HL-60 (cell line): ENCODE measurements at regions not wholly inside any gene's neighbourhood (a gene's known extent, or its start where the extent isn't known, plus 50 kb on each side); places are given as distances from the start of the nearest gene placed in this dataset.

Experiments
- DNase-seq, 2 experiments: peaks; one replicate each; pipeline ENCODE4 v3.0.0-alpha.2; 2010 to 2020; ENCODE audit warnings: low read depth in 1 of 2, low spot score in 1 of 2
- H3K27ac ChIP-seq: fragments of 250-450 bp; sonication (Bioruptor Pico); replicated peaks from 2 replicates; pipeline ENCODE4 v1.5.1; 2020; ENCODE audit warnings: mild to moderate bottlenecking, moderate library complexity
- H3K27me3 ChIP-seq: fragments of 250-450 bp; sonication (Bioruptor Pico); 2 replicates; pipeline ENCODE4 v1.5.1; 2021; ENCODE audit warnings: mild to moderate bottlenecking, moderate library complexity; ENCODE audit not compliant: insufficient read depth, poor library complexity, severe bottlenecking
- H3K4me3 ChIP-seq: replicated peaks from 2 replicates; pipeline ENCODE4 v1.5.1; 2011; ENCODE audit warnings: mild to moderate bottlenecking, control low read depth, low read length; ENCODE audit not compliant: insufficient read depth
- GABPA ChIP-seq: IDR thresholded peaks from 2 replicates; pipeline ENCODE4 v1.6.1; 2012; ENCODE audit warnings: low read depth
- POLR2AphosphoS5 ChIP-seq: IDR thresholded peaks from 2 replicates; pipeline ENCODE4 v1.6.1; 2012; ENCODE audit warnings: low read depth
- SPI1 ChIP-seq: IDR thresholded peaks from 2 replicates; pipeline ENCODE4 v1.6.1; 2012; ENCODE audit warnings: low read depth, mild to moderate bottlenecking, borderline replicate concordance
- TF ChIP-seq, protein P1 (sequence below): IDR thresholded peaks from one replicate; pipeline ENCODE4 v1.5.1; 2011; ENCODE audit warnings: low read length, control low read depth, inconsistent platforms; ENCODE audit not compliant: insufficient read depth
- TF ChIP-seq, protein P2 (sequence below): IDR thresholded peaks from 2 replicates; pipeline ENCODE4 v1.6.1; 2012; ENCODE audit warnings: low read depth; ENCODE audit not compliant: insufficient replicate concordance

- Histone ChIP-seq H3K27me3 (no peaks in the 10 kb centered on the region), H3K27ac (no peak overlapping the region), H3K4me3 (no peak overlapping the region)
- TF ChIP-seq, protein P1, sequence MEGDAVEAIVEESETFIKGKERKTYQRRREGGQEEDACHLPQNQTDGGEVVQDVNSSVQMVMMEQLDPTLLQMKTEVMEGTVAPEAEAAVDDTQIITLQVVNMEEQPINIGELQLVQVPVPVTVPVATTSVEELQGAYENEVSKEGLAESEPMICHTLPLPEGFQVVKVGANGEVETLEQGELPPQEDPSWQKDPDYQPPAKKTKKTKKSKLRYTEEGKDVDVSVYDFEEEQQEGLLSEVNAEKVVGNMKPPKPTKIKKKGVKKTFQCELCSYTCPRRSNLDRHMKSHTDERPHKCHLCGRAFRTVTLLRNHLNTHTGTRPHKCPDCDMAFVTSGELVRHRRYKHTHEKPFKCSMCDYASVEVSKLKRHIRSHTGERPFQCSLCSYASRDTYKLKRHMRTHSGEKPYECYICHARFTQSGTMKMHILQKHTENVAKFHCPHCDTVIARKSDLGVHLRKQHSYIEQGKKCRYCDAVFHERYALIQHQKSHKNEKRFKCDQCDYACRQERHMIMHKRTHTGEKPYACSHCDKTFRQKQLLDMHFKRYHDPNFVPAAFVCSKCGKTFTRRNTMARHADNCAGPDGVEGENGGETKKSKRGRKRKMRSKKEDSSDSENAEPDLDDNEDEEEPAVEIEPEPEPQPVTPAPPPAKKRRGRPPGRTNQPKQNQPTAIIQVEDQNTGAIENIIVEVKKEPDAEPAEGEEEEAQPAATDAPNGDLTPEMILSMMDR = no peak
- TF ChIP-seq POLR2AphosphoS5 (no peak), SPI1 (no peak), GABPA (no peak)
- TF ChIP-seq, protein P2, sequence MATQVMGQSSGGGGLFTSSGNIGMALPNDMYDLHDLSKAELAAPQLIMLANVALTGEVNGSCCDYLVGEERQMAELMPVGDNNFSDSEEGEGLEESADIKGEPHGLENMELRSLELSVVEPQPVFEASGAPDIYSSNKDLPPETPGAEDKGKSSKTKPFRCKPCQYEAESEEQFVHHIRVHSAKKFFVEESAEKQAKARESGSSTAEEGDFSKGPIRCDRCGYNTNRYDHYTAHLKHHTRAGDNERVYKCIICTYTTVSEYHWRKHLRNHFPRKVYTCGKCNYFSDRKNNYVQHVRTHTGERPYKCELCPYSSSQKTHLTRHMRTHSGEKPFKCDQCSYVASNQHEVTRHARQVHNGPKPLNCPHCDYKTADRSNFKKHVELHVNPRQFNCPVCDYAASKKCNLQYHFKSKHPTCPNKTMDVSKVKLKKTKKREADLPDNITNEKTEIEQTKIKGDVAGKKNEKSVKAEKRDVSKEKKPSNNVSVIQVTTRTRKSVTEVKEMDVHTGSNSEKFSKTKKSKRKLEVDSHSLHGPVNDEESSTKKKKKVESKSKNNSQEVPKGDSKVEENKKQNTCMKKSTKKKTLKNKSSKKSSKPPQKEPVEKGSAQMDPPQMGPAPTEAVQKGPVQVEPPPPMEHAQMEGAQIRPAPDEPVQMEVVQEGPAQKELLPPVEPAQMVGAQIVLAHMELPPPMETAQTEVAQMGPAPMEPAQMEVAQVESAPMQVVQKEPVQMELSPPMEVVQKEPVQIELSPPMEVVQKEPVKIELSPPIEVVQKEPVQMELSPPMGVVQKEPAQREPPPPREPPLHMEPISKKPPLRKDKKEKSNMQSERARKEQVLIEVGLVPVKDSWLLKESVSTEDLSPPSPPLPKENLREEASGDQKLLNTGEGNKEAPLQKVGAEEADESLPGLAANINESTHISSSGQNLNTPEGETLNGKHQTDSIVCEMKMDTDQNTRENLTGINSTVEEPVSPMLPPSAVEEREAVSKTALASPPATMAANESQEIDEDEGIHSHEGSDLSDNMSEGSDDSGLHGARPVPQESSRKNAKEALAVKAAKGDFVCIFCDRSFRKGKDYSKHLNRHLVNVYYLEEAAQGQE = no peak
- no peak for DNase-seq
These were observed 98.9 kb upstream of the POU1F1 start for GRCh38 chr3:87375231-87375682.

DNA sequence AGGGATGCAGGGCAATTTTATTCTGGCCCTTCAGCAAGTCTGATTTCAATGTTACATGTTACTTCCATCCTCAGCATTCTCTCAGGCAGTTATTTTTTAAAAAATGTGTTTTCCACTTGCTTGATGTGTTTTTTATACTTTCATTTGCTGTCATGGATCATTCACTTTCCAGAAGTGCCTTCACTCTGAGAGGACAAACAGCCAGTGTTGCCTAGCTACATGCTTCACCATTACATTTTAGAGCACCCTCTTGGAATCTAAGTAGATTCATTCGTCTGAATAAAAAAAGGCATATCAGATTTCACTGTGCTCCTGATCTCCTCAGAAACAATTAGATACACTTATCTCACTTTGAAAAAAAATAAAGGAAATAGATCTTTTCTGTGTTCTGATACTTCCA lies 93.6 kb upstream of the POU1F1 start:
- DNase-seq = no peak
- TF ChIP-seq, protein P2 = no peak
- TF ChIP-seq, protein P1 = no peak
- TF ChIP-seq SPI1 (no peak), GABPA (no peak), POLR2AphosphoS5 (no peak)
- H3K4me3 ChIP-seq = no peak overlapping the region

DNA sequence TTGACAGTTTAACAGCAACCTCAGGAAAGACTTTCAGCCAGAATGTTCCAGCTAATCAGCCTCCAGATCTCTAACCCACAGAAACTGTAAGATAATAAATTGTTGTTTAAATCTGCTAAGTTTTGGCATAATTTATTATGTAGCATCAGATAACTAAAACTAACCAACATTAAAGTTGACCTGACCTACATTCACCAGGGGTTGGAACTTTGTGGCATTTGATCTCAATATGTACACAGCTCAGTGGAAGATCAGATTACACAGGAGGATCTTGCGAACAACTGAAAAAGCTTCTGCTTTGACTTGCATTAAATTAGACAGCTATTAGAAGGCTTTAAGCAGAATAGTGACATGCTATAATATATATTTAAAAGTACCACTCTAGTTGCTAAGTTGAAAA lies 91.4 kb upstream of the POU1F1 start:
- Histone ChIP-seq H3K27ac (no peak overlapping the region), H3K27me3 (peaks cover 2% of the 10 kb centered on the region), H3K4me3 (no peak overlapping the region)
- DNase-seq = no peak
- TF ChIP-seq POLR2AphosphoS5 (no peak), GABPA (no peak), SPI1 (no peak)
- TF ChIP-seq, protein P2 = no peak
- TF ChIP-seq, protein P1 = no peak

More for the DNA sequence above, 93.6 kb upstream of the POU1F1 start:
- Histone ChIP-seq H3K27ac (no peak overlapping the region), H3K27me3 (peaks cover 2% of the 10 kb centered on the region)
